HepG2 (cell line): ENCODE measurements at regions not wholly inside any gene's neighbourhood (a gene's known extent, or its start where the extent isn't known, plus 50 kb on each side); places are given as distances from the start of the nearest gene placed in this dataset.

Source experiments
- ATAC-seq: fragments of 200-7000 bp; cut with Tn5 transposase; 3 replicates; pipeline ENCODE4 v1.9.1; 2020; ENCODE audit warnings: mild to moderate bottlenecking, moderate library complexity
- BruUV-seq: library from RNA; stranded (reverse); fragments of 400-500 nt; replicated peaks from 2 replicates; lab custom pipeline; 2021; lab: Mats Ljungman, UMichigan
- CTCF ChIA-PET: fragments of 300-600 bp; formaldehyde crosslinking; extraction: SDS; loops from one replicate; lab custom pipeline; 2021; ENCODE audit warnings: low total read pairs, inconsistent platforms, low intra/inter-chr PET ratio; lab: Yijun Ruan, JAX
- POLR2A ChIA-PET: fragments of 350-600 bp; sonication (Branson Sonifier 250); formaldehyde crosslinking; loops from one replicate; lab custom pipeline; 2020; ENCODE audit warnings: antibody characterized with exemption, inconsistent platforms; lab: Yijun Ruan, JAX
- DNase-seq: peaks from one replicate; pipeline ENCODE4 v3.0.0-alpha.2; 2015; ENCODE audit warnings: low spot score
- FAIRE-seq: peaks from 3 replicates; lab custom pipeline; 2011; peaks lifted over from hg19 to GRCh38; lab: Jason Lieb, UNC
- H2AFZ ChIP-seq: one replicate; pipeline ENCODE4 v1.6.1; 2011; ENCODE audit warnings: low read length, inconsistent platforms
- H3K27ac ChIP-seq: fragments of 300-600 bp; 3 replicates; pipeline ENCODE4 v1.8.0; 2011; ENCODE audit warnings: mixed run types, mild to moderate bottlenecking, mixed read lengths, low read length, inconsistent platforms; ENCODE audit not compliant: insufficient read depth; ENCODE audit errors: extremely low read length
- H3K27me3 ChIP-seq, 2 experiments: fragments of 200-600 bp in 1 of 2; 2 replicates in 1 of 2; 3 replicates in 1 of 2; pipeline versions ENCODE4 v1.6.0 to v1.8.0; 2011; ENCODE audit warnings: low read length in 2 of 2, mild to moderate bottlenecking in 2 of 2, moderate library complexity in 2 of 2, inconsistent platforms in 1 of 2; ENCODE audit not compliant: insufficient read depth in 2 of 2, control insufficient read depth in 1 of 2
- H3K36me3 ChIP-seq, 2 experiments: fragments of 200-600 bp in 1 of 2; replicated peaks in 1 of 2; 2 replicates in 1 of 2; 3 replicates in 1 of 2; pipeline versions ENCODE4 v1.5.1 to v1.8.0; 2011; ENCODE audit warnings: low read length in 2 of 2, inconsistent platforms in 1 of 2; ENCODE audit not compliant: insufficient read depth in 2 of 2, control insufficient read depth in 1 of 2
- H3K4me1 ChIP-seq: 2 replicates; pipeline ENCODE4 v1.5.1; 2012; ENCODE audit warnings: low read length, inconsistent platforms; ENCODE audit not compliant: insufficient read depth
- H3K4me2 ChIP-seq: 2 replicates; pipeline ENCODE4 v1.6.0; 2011; ENCODE audit warnings: low read depth, low read length, inconsistent platforms
- H3K4me3 ChIP-seq, 3 experiments: fragments of 200-600 bp in 1 of 3; sonication (generic), shearing (Covaris generic) in 1 of 3; replicated peaks in 1 of 3; 2 replicates each; pipeline ENCODE4 v1.5.1; 2011 to 2016; ENCODE audit warnings: low read length in 3 of 3, inconsistent platforms in 2 of 3, low read depth in 2 of 3, mild to moderate bottlenecking in 2 of 3, control low read depth in 1 of 3, mixed read lengths in 1 of 3; ENCODE audit not compliant: insufficient read depth in 1 of 3
- H3K79me2 ChIP-seq: one replicate; pipeline ENCODE4 v1.6.1; 2011; ENCODE audit warnings: low read length, inconsistent platforms; ENCODE audit not compliant: insufficient read depth
- H3K9ac ChIP-seq: 2 replicates; pipeline ENCODE4 v1.6.0; 2011; ENCODE audit warnings: mild to moderate bottlenecking, low read depth, low read length, inconsistent platforms; ENCODE audit not compliant: insufficient read depth
- H3K9me3 ChIP-seq: 2 replicates; pipeline ENCODE4 v1.5.1; 2012; ENCODE audit warnings: mild to moderate bottlenecking, low read length
- H4K20me1 ChIP-seq: 2 replicates; pipeline ENCODE4 v1.6.0; 2011; ENCODE audit warnings: inconsistent platforms, mild to moderate bottlenecking, low read length, moderate library complexity; ENCODE audit not compliant: insufficient read depth
- JDP2 ChIP-seq: sonication (generic); formaldehyde crosslinking; IDR thresholded peaks from 2 replicates; pipeline ENCODE4 v1.8.1; 2022; ENCODE audit warnings: missing genetic modification reagents, borderline replicate concordance
- KDM5B ChIP-seq: sonication (generic); formaldehyde crosslinking; IDR thresholded peaks from 2 replicates; pipeline ENCODE4 v1.4.0; 2020; ENCODE audit warnings: missing genetic modification reagents, mild to moderate bottlenecking, borderline replicate concordance
- MIER3 ChIP-seq: IDR thresholded peaks from 2 replicates; pipeline ENCODE4 v1.6.1; 2016; ENCODE audit warnings: missing compliant biosample characterization, borderline replicate concordance
- NKX3-1 ChIP-seq: sonication (generic); formaldehyde crosslinking; IDR thresholded peaks from 2 replicates; pipeline ENCODE4 v1.5.0; 2020; ENCODE audit warnings: missing genetic modification reagents
- SNRNP70 ChIP-seq: fragments of 200-400 bp; formaldehyde crosslinking; IDR thresholded peaks from 2 replicates; pipeline ENCODE4 v1.6.1; 2017; ENCODE audit warnings: mild to moderate bottlenecking, low read depth, low read length, moderate library complexity
- ZNF446 ChIP-seq: sonication (generic); formaldehyde crosslinking; IDR thresholded peaks from 2 replicates; pipeline ENCODE4 v1.5.0; 2020; ENCODE audit warnings: mild to moderate bottlenecking, missing genetic modification reagents
- ZNF558 ChIP-seq: sonication (generic); formaldehyde crosslinking; IDR thresholded peaks from 2 replicates; pipeline ENCODE4 v1.9.0; 2022; ENCODE audit warnings: mild to moderate bottlenecking, missing genetic modification reagents, borderline replicate concordance
- ZNF563 ChIP-seq: sonication (generic); formaldehyde crosslinking; IDR thresholded peaks from 2 replicates; pipeline ENCODE4 v1.8.0; 2022; ENCODE audit warnings: mild to moderate bottlenecking, moderate library complexity, missing genetic modification reagents
- ZNF839 ChIP-seq: sonication (generic); formaldehyde crosslinking; IDR thresholded peaks from 2 replicates; pipeline ENCODE4 v1.4.0; 2020; ENCODE audit warnings: missing genetic modification reagents, mild to moderate bottlenecking, borderline replicate concordance
- ZNF850 ChIP-seq: sonication (generic); formaldehyde crosslinking; conservative IDR thresholded peaks from 2 replicates; pipeline ENCODE4 v1.9.0; 2021; ENCODE audit warnings: mild to moderate bottlenecking, missing genetic modification reagents
- ZNF879 ChIP-seq: sonication (generic); formaldehyde crosslinking; IDR thresholded peaks from 2 replicates; pipeline ENCODE4 v1.8.1; 2023; ENCODE audit warnings: missing genetic modification reagents
- in situ Hi-C: cut with HindIII; loops from 2 replicates; pipeline ENCODE4 v1.10.0; 2017; ENCODE audit warnings: low pct_unique_long_range_greater_than_20kb; ENCODE audit not compliant: extremely low pct_ligation_motif_present
- intact Hi-C: fragments of 100-400 bp; cut with micrococcal nuclease; formaldehyde crosslinking; loops from one replicate; pipeline ENCODE4 v1.10.0; 2022; ENCODE audit not compliant: unreplicated experiment
- TF ChIP-seq, protein P1 (sequence below): sonication (generic); formaldehyde crosslinking; IDR thresholded peaks from 2 replicates; pipeline ENCODE4 v1.4.0; 2020; ENCODE audit warnings: missing genetic modification reagents, mild to moderate bottlenecking, borderline replicate concordance
- TF ChIP-seq, protein P2 (sequence below): sonication (generic); formaldehyde crosslinking; IDR thresholded peaks from 2 replicates; pipeline ENCODE4 v1.4.0; 2020; ENCODE audit warnings: missing genetic modification reagents
- TF ChIP-seq, protein P3 (sequence below): sonication (generic); formaldehyde crosslinking; IDR thresholded peaks from 2 replicates; pipeline ENCODE4 v1.4.0; 2020; ENCODE audit warnings: missing genetic modification reagents
- TF ChIP-seq, protein P4 (sequence below): sonication (generic); formaldehyde crosslinking; IDR thresholded peaks from 2 replicates; pipeline ENCODE4 v1.4.0; 2020; ENCODE audit warnings: mild to moderate bottlenecking, low read depth, missing genetic modification reagents
- TF ChIP-seq, protein P5 (sequence below): sonication (generic); formaldehyde crosslinking; IDR thresholded peaks from 2 replicates; pipeline ENCODE4 v1.4.0; 2020; ENCODE audit warnings: missing genetic modification reagents

DNA sequence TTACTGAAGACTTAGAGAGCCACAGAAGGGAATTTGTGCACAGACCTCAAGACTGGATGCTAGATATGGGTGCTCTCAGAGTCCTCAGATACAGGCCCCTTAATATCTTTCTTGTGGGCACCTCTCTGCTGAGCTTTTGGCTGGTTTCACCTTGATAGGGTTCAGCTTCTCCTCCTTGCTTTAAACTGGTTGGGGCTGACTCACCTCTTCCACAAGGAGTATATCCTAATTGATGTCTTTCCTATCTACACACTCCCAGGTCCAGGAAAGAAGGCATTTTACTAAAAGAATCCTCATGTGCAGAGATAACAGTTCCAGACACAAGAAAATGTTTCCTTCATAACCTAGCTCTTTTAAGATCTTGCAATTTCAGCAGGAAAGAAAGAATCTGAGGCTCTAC lies 284.4 kb downstream of the NDFIP2 start:
- Histone ChIP-seq H2AFZ (no peak overlapping the region), H3K4me2 (no peak overlapping the region), H3K9ac (no peak overlapping the region), H3K9me3 (no peaks in the 10 kb centered on the region), H3K4me3 (no peak overlapping the region), H3K27me3 (no peaks in the 10 kb centered on the region), H4K20me1 (no peaks in the 10 kb centered on the region), H3K79me2 (no peaks in the 10 kb centered on the region), H3K4me1 (no peaks in the 10 kb centered on the region), H3K36me3 (no peaks in the 10 kb centered on the region), H3K27ac (no peak overlapping the region)
- DNase-seq, result no peak
- FAIRE-seq, result no peak
- no TSS peak for BruUV-seq
- ChIA-PET POLR2A (no interaction called here), CTCF (no interaction called here)
- in situ Hi-C loops (no loop called here), intact Hi-C loops (no loop called here)
- TF ChIP-seq, protein P1, sequence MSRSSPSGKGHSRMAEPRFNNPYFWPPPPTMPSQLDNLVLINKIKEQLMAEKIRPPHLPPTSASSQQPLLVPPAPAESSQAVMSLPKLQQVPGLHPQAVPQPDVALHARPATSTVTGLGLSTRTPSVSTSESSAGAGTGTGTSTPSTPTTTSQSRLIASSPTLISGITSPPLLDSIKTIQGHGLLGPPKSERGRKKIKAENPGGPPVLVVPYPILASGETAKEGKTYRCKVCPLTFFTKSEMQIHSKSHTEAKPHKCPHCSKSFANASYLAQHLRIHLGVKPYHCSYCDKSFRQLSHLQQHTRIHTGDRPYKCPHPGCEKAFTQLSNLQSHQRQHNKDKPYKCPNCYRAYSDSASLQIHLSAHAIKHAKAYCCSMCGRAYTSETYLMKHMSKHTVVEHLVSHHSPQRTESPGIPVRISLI (CRISPR knock-in tag), result no peak
- TF ChIP-seq, protein P2, sequence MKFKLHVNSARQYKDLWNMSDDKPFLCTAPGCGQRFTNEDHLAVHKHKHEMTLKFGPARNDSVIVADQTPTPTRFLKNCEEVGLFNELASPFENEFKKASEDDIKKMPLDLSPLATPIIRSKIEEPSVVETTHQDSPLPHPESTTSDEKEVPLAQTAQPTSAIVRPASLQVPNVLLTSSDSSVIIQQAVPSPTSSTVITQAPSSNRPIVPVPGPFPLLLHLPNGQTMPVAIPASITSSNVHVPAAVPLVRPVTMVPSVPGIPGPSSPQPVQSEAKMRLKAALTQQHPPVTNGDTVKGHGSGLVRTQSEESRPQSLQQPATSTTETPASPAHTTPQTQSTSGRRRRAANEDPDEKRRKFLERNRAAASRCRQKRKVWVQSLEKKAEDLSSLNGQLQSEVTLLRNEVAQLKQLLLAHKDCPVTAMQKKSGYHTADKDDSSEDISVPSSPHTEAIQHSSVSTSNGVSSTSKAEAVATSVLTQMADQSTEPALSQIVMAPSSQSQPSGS (CRISPR knock-in tag), result no peak
- no peak for TF ChIP-seq KDM5B (CRISPR knock-in tag)
- TF ChIP-seq SNRNP70, result no peak
- no peak for TF ChIP-seq ZNF446 (CRISPR knock-in tag)
- TF ChIP-seq, protein P3, sequence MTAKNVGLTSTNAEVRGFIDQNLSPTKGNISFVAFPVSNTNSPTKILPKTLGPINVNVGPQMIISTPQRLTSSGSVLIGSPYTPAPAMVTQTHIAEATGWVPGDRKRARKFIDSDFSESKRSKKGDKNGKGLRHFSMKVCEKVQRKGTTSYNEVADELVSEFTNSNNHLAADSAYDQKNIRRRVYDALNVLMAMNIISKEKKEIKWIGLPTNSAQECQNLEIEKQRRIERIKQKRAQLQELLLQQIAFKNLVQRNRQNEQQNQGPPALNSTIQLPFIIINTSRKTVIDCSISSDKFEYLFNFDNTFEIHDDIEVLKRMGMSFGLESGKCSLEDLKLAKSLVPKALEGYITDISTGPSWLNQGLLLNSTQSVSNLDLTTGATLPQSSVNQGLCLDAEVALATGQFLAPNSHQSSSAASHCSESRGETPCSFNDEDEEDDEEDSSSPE (CRISPR knock-in tag), result no peak
- TF ChIP-seq ZNF879 (CRISPR knock-in tag), result no peak
- no peak for TF ChIP-seq JDP2
- TF ChIP-seq, protein P4, sequence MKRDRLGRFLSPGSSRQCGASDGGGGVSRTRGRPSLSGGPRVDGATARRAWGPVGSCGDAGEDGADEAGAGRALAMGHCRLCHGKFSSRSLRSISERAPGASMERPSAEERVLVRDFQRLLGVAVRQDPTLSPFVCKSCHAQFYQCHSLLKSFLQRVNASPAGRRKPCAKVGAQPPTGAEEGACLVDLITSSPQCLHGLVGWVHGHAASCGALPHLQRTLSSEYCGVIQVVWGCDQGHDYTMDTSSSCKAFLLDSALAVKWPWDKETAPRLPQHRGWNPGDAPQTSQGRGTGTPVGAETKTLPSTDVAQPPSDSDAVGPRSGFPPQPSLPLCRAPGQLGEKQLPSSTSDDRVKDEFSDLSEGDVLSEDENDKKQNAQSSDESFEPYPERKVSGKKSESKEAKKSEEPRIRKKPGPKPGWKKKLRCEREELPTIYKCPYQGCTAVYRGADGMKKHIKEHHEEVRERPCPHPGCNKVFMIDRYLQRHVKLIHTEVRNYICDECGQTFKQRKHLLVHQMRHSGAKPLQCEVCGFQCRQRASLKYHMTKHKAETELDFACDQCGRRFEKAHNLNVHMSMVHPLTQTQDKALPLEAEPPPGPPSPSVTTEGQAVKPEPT (CRISPR knock-in tag), result no peak
- TF ChIP-seq, protein P5, sequence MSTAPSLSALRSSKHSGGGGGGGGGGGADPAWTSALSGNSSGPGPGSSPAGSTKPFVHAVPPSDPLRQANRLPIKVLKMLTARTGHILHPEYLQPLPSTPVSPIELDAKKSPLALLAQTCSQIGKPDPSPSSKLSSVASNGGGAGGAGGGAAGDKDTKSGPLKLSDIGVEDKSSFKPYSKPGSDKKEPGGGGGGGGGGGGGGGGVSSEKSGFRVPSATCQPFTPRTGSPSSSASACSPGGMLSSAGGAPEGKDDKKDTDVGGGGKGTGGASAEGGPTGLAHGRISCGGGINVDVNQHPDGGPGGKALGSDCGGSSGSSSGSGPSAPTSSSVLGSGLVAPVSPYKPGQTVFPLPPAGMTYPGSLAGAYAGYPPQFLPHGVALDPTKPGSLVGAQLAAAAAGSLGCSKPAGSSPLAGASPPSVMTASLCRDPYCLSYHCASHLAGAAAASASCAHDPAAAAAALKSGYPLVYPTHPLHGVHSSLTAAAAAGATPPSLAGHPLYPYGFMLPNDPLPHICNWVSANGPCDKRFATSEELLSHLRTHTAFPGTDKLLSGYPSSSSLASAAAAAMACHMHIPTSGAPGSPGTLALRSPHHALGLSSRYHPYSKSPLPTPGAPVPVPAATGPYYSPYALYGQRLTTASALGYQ (CRISPR knock-in tag), result no peak
- TF ChIP-seq ZNF839 (CRISPR knock-in tag), result no peak
- no peak for TF ChIP-seq NKX3-1 (CRISPR knock-in tag)
- no peak for TF ChIP-seq ZNF850
- TF ChIP-seq MIER3 (CRISPR knock-in tag), result no peak
- no peak for TF ChIP-seq ZNF558 (CRISPR knock-in tag)
- TF ChIP-seq ZNF563 (CRISPR knock-in tag), result no peak
- ATAC-seq, result no peak
